ENCODE measurements at regions not wholly inside any gene's neighbourhood (a gene's known extent, or its start where the extent isn't known, plus 50 kb on each side); places are given as distances from the start of the nearest gene placed in this dataset.

DNA sequence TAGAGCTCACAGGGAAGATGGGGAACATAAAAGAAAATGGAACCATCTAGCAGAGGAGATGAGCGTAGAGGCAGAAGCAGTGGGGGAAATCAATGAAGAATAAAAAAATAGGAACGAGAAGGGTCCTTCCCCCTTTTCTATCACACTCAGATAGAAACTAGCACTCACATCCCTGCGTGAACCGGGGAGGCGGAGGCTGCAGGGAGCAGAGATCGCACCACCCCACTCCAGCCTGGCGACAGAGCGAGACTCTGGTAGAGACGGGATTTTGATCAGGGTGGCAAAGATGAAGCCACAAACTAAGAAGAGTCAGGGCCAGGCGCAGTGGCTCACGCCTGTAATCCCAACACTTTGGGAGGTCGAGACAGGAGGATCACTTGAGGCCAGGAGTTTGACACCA, 64.7 kb upstream of the ECHDC3 start:
- Histone ChIP-seq H3K9me1 (ENCODE audit: insufficient read depth, low read length) (no peaks in the 10 kb centered on the region), H3K79me1 (ENCODE audit: low read depth in 1 of 2, low read length in 2 of 2) (no peaks in the 10 kb centered on the region), H3K4me2 (ENCODE audit: low read depth, low read length) (no peak overlapping the region), H2BK120ac (ENCODE audit: low read depth, low read length) (no peak overlapping the region), H4K91ac (ENCODE audit: insufficient read depth, low read depth, low read length) (no peak overlapping the region), H3K27me3 (ENCODE audit: control insufficient read depth, insufficient read depth, low read length) (peaks cover 37% of the 10 kb centered on the region), H4K5ac (ENCODE audit: low read depth, low read length) (no peak overlapping the region), H2AK5ac (ENCODE audit: low read depth, low read length) (no peak overlapping the region), H2AFZ (replicated peaks; ENCODE audit: low read length, poor library complexity) (no peak overlapping the region), H4K20me1 (ENCODE audit: insufficient read depth, low read length) (no peaks in the 10 kb centered on the region), H3K27ac (ENCODE audit: insufficient read depth, low read length) (no peak overlapping the region), H2AK9ac (replicated peaks; ENCODE audit: low read depth, low read length, poor library complexity) (no peak overlapping the region), H3K56ac (ENCODE audit: extremely low read depth, insufficient read depth, low read length) (no peak overlapping the region), H3K9me3 (ENCODE audit: control insufficient read depth, insufficient read depth, low read length) (no peaks in the 10 kb centered on the region), H3K9ac (ENCODE audit: low read depth, low read length) (no peak overlapping the region), H2BK15ac (ENCODE audit: low read depth, low read length) (no peak overlapping the region), H3K14ac (replicated peaks; ENCODE audit: low read depth, low read length) (no peak overlapping the region), H2BK5ac (ENCODE audit: low read depth, low read length, poor library complexity, severe bottlenecking) (no peak overlapping the region), H3K36me3 (ENCODE audit: control insufficient read depth, insufficient read depth, low read length) (no peaks in the 10 kb centered on the region), H3K23ac (ENCODE audit: low read depth, low read length) (no peak overlapping the region), H3K4me1 (ENCODE audit: control insufficient read depth, insufficient read depth, low read length) (no peaks in the 10 kb centered on the region), H2BK20ac (ENCODE audit: low read depth, low read length) (no peak overlapping the region), H3K4me3 (ENCODE audit: insufficient read depth, low read depth, low read length) (no peak overlapping the region), H4K8ac (ENCODE audit: low read depth in 2 of 2, low read length in 2 of 2) (no peak overlapping the region), H3K4ac (ENCODE audit: low read depth, low read length) (no peak overlapping the region), H3K18ac (ENCODE audit: low read depth, low read length) (no peak overlapping the region)
- no peak for DNase-seq
- 82% methylated on average over 2 of the region's 12 CpGs; no CpG with 5 or more reads in 1 of the 2 experiments for WGBS, 2 experiments (ENCODE audit: extremely low coverage in 2 of 2, insufficient read length in 1 of 2)
- TF ChIP-seq FOS (IDR thresholded peaks at IDR 0.05; ENCODE audit: low read depth, low read length) (no peak), MXI1 (IDR thresholded peaks at IDR 0.05; ENCODE audit: borderline replicate concordance, low read depth, low read length) (no peak)
- TF ChIP-seq, protein P1, sequence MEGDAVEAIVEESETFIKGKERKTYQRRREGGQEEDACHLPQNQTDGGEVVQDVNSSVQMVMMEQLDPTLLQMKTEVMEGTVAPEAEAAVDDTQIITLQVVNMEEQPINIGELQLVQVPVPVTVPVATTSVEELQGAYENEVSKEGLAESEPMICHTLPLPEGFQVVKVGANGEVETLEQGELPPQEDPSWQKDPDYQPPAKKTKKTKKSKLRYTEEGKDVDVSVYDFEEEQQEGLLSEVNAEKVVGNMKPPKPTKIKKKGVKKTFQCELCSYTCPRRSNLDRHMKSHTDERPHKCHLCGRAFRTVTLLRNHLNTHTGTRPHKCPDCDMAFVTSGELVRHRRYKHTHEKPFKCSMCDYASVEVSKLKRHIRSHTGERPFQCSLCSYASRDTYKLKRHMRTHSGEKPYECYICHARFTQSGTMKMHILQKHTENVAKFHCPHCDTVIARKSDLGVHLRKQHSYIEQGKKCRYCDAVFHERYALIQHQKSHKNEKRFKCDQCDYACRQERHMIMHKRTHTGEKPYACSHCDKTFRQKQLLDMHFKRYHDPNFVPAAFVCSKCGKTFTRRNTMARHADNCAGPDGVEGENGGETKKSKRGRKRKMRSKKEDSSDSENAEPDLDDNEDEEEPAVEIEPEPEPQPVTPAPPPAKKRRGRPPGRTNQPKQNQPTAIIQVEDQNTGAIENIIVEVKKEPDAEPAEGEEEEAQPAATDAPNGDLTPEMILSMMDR (conservative IDR thresholded peaks at IDR 0.05; ENCODE audit: low read depth, low read length): no peak
- BruUV-seq (replicated peaks): no TSS peak
- dilution Hi-C loops (cut with HindIII; ENCODE audit: low sequenced_read_pairs, unreplicated experiment) (no loop called here), in situ Hi-C loops (cut with MboI; ENCODE audit: low sequenced_read_pairs) (no loop called here), intact Hi-C loops (cut with micrococcal nuclease) (no loop called here)
- no peak for ATAC-seq (ENCODE audit: low read depth)
- POLR2A ChIA-PET (ENCODE audit: unreplicated experiment): no interaction called here
- CTCF ChIA-PET: no interaction called here
